Fibroblast of lung (primary cell): ENCODE measurements at regions not wholly inside any gene's neighbourhood (a gene's known extent, or its start where the extent isn't known, plus 50 kb on each side); places are given as distances from the start of the nearest gene placed in this dataset.

ENCODE experiments used
- DNase-seq, 2 donors: peaks; one replicate each; pipeline versions ENCODE4 v3.0.0 to v3.0.0-alpha.2; 2010; ENCODE audit warnings: low read depth in 2 of 2
- H2AFZ ChIP-seq: 2 replicates; pipeline ENCODE4 v1.5.1; 2012; ENCODE audit warnings: low read length, control low read depth, inconsistent platforms
- H3K27ac ChIP-seq: 2 replicates; pipeline ENCODE4 v1.5.1; 2011; ENCODE audit warnings: low read length, control low read depth; ENCODE audit not compliant: insufficient read depth
- H3K27me3 ChIP-seq: 2 replicates; pipeline ENCODE4 v1.5.1; 2011; ENCODE audit warnings: mild to moderate bottlenecking, low read length; ENCODE audit not compliant: control insufficient read depth, insufficient read depth
- H3K36me3 ChIP-seq: 2 replicates; pipeline ENCODE4 v1.5.1; 2011; ENCODE audit warnings: low read length; ENCODE audit not compliant: control insufficient read depth, insufficient read depth
- H3K4me1 ChIP-seq: 2 replicates; pipeline ENCODE4 v1.5.1; 2011; ENCODE audit warnings: low read length; ENCODE audit not compliant: control insufficient read depth, insufficient read depth; ENCODE audit errors: extremely low read depth
- H3K4me2 ChIP-seq: 2 replicates; pipeline ENCODE4 v1.5.1; 2011; ENCODE audit warnings: low read length, control low read depth; ENCODE audit not compliant: insufficient read depth; ENCODE audit errors: extremely low read depth
- H3K4me3 ChIP-seq, 4 experiments: fragments of 200-600 bp in 1 of 4; sonication (generic) in 1 of 4; replicated peaks in 1 of 4; 2 replicates each; pipeline ENCODE4 v1.5.1; 2011 to 2016; ENCODE audit warnings: low read length in 4 of 4, low read depth in 3 of 4, mild to moderate bottlenecking in 3 of 4, control low read depth in 2 of 4, inconsistent platforms in 1 of 4, mixed read lengths in 1 of 4; ENCODE audit not compliant: insufficient read depth in 1 of 4; ENCODE audit errors: control extremely low read depth in 1 of 4
- H3K79me2 ChIP-seq: 2 replicates; pipeline ENCODE4 v1.5.1; 2012; ENCODE audit warnings: mild to moderate bottlenecking, low read length, inconsistent platforms; ENCODE audit not compliant: control insufficient read depth, insufficient read depth
- H3K9ac ChIP-seq: 2 replicates; pipeline ENCODE4 v1.5.1; 2011; ENCODE audit warnings: mild to moderate bottlenecking, low read length, control low read depth; ENCODE audit not compliant: insufficient read depth
- H3K9me3 ChIP-seq: 2 replicates; pipeline ENCODE4 v1.5.1; 2012; ENCODE audit warnings: low read depth, low read length; ENCODE audit not compliant: control insufficient read depth, insufficient read depth
- H4K20me1 ChIP-seq: 2 replicates; pipeline ENCODE4 v1.5.1; 2011; ENCODE audit warnings: low read length; ENCODE audit not compliant: control insufficient read depth, insufficient read depth; ENCODE audit errors: extremely low read depth
- EZH2 ChIP-seq: IDR thresholded peaks from 2 replicates; pipeline ENCODE4 v1.5.1; 2012; ENCODE audit warnings: low read length, control low read depth, mild to moderate bottlenecking; ENCODE audit errors: missing control alignments
- TF ChIP-seq, protein P1 (sequence below), 2 donors: IDR thresholded peaks in 1 of 2; conservative IDR thresholded peaks in 1 of 2; 1 replicate in 1 of 2; 2 replicates in 1 of 2; pipeline ENCODE4 v1.5.1; 2011 to 2012; ENCODE audit warnings: low read length in 2 of 2, control low read depth in 1 of 2, inconsistent platforms in 1 of 2, low read depth in 1 of 2, mild to moderate bottlenecking in 1 of 2

DNA sequence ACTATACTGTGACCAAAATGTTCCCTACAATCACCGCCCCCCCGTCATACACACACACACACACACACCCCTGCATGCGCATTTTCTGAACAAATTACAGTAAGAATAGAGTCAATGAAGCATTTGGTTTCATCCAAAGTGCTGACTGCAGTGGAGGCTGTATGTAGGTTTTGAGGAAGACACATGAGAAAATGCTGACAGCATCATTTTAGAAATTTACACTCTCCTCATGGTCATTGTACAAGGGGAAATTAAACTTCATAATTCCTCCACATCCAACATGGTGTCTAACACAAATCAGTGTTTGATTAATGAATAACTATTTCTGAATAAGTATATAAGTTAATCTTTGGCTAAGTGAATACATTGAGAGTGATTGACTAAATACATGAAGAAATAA, 1126.8 kb upstream of the PHF14 start:
- no peak overlapping the region for H3K4me2 ChIP-seq
- H2AFZ ChIP-seq = no peak overlapping the region
- no peak overlapping the region for H3K9ac ChIP-seq
- H4K20me1 ChIP-seq = no peaks in the 10 kb centered on the region
- H3K4me3 ChIP-seq = no peak overlapping the region
- H3K36me3 ChIP-seq = no peaks in the 10 kb centered on the region
- no peaks in the 10 kb centered on the region for H3K79me2 ChIP-seq
- no peaks in the 10 kb centered on the region for H3K4me1 ChIP-seq
- no peak for DNase-seq
- TF ChIP-seq EZH2 = no peak
- TF ChIP-seq, protein P1, sequence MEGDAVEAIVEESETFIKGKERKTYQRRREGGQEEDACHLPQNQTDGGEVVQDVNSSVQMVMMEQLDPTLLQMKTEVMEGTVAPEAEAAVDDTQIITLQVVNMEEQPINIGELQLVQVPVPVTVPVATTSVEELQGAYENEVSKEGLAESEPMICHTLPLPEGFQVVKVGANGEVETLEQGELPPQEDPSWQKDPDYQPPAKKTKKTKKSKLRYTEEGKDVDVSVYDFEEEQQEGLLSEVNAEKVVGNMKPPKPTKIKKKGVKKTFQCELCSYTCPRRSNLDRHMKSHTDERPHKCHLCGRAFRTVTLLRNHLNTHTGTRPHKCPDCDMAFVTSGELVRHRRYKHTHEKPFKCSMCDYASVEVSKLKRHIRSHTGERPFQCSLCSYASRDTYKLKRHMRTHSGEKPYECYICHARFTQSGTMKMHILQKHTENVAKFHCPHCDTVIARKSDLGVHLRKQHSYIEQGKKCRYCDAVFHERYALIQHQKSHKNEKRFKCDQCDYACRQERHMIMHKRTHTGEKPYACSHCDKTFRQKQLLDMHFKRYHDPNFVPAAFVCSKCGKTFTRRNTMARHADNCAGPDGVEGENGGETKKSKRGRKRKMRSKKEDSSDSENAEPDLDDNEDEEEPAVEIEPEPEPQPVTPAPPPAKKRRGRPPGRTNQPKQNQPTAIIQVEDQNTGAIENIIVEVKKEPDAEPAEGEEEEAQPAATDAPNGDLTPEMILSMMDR (conservative IDR thresholded peaks at IDR 0.05 in 1 of 2, IDR thresholded peaks at IDR 0.05 in 1 of 2; ENCODE audit: low read depth in 1 of 2, low read length in 2 of 2) = no peak
- H3K9me3 ChIP-seq = no peaks in the 10 kb centered on the region
- H3K27ac ChIP-seq = no peak overlapping the region
- no peaks in the 10 kb centered on the region for H3K27me3 ChIP-seq

DNA sequence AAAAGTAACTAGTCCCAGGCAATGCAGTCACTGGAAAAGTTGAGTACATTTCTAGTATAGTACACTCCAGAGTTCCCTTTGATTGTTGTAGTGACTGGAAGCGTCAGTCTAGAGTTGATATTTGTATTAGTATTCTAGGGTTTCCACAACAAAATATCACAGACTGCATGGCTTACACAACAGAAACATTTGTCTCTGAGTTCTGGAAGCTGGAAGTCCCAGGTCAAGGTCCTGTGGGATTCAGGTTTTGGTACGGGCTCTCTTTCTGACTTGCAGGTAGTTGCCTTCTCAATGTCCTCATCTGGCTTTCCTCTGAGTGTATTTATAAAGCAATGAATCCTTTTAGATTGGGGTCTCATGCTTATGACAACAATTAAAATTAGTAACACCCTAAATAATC, 1119.1 kb upstream of the PHF14 start:
- no peak for DNase-seq
- Histone ChIP-seq H3K27me3 (no peaks in the 10 kb centered on the region), H3K9me3 (no peaks in the 10 kb centered on the region), H3K4me2 (no peak overlapping the region), H3K27ac (no peak overlapping the region), H3K4me3 (no peak overlapping the region), H2AFZ (no peak overlapping the region), H3K36me3 (no peaks in the 10 kb centered on the region), H3K79me2 (no peaks in the 10 kb centered on the region), H3K4me1 (no peaks in the 10 kb centered on the region), H3K9ac (no peak overlapping the region), H4K20me1 (no peaks in the 10 kb centered on the region)
- TF ChIP-seq EZH2 = no peak
- TF ChIP-seq, protein P1 (conservative IDR thresholded peaks at IDR 0.05 in 1 of 2, IDR thresholded peaks at IDR 0.05 in 1 of 2; ENCODE audit: low read depth in 1 of 2, low read length in 2 of 2) = no peak

DNA sequence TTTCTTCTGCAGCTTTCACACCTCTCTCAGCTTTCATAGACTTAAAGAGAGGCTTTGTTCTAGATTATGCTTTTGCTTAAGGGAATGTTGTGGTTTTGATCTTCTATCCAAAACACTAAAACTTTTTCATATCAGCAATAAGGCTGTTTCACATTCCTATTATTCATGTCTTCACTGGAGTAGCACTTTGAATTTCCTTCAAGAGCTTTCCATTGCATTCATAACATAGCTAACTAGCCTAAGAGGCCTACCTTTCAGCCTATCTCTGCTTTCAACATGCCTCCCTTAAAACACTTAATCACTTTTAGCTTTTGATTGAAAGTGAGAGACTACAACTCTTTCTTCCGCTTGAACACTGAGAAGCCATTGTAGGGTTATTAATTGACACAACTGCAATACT, 1117.0 kb upstream of the PHF14 start:
- Histone ChIP-seq H3K9me3 (no peaks in the 10 kb centered on the region), H2AFZ (no peak overlapping the region), H3K4me3 (no peak overlapping the region), H3K36me3 (no peaks in the 10 kb centered on the region), H4K20me1 (no peaks in the 10 kb centered on the region), H3K27me3 (no peaks in the 10 kb centered on the region), H3K9ac (no peak overlapping the region), H3K79me2 (no peaks in the 10 kb centered on the region), H3K27ac (no peak overlapping the region), H3K4me2 (no peak overlapping the region), H3K4me1 (no peaks in the 10 kb centered on the region)
- TF ChIP-seq EZH2 = no peak
- TF ChIP-seq, protein P1 (conservative IDR thresholded peaks at IDR 0.05 in 1 of 2, IDR thresholded peaks at IDR 0.05 in 1 of 2; ENCODE audit: low read depth in 1 of 2, low read length in 2 of 2) = no peak
- peak in 1 of 2 donors; percentile 0 for DNase-seq
